ENCODE measurements at regions not wholly inside any gene's neighbourhood (a gene's known extent, or its start where the extent isn't known, plus 50 kb on each side); places are given as distances from the start of the nearest gene placed in this dataset.

- TF ChIP-seq POLR2A (IDR thresholded peaks at IDR 0.05; ENCODE audit: extremely low read depth, insufficient read length) (no peak), CTCF (IDR thresholded peaks at IDR 0.05; ENCODE audit: low read depth, low read length) (no peak)
Observed at GRCh38 chr12:119936705-119937311, 52.2 kb upstream of the BICDL1 start.

Data from NB4 (cell line).